HG03097 (cell line): ENCODE measurements at regions not wholly inside any gene's neighbourhood (a gene's known extent, or its start where the extent isn't known, plus 50 kb on each side); places are given as distances from the start of the nearest gene placed in this dataset.
"Not testable (repeated sequence)": the region's sequence is repeated elsewhere in the genome, so short reads cannot be mapped to it uniquely, and the experiment has no call there.

Experiments
- ATAC-seq: cut with Tn5 transposase; IDR thresholded peaks from one replicate; pipeline ENCODE4 v1.9.1; 2021; ENCODE audit not compliant: unreplicated experiment, low FRiP score

GRCh38 chr6:50899306-50899870, 80.7 kb downstream of the TFAP2B start:
- no peak for ATAC-seq

DNA sequence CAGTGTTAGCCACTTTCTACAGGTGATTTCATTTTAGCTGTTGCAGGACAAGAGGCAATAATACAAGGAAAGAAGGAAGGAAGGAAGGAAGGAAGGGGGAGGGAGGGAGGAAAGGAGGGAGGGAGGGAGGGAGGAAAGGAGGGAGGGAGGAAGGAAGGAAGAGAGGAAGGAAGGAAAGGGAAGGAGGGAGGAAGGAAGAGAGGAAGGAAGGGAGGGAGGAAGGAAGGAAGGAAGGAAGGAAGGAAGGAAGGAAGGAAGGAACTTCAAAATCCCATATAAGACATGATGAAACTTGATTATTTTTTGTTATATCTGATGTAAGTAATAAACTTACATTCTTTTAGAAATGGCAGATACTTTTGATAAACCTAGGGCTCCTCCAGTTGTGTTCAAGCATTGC, 83.6 kb downstream of the TFAP2B start:
- ATAC-seq, result no peak

- no peak for ATAC-seq
These were observed 86.6 kb downstream of the TFAP2B start for GRCh38 chr6:50905297-50905696.

DNA sequence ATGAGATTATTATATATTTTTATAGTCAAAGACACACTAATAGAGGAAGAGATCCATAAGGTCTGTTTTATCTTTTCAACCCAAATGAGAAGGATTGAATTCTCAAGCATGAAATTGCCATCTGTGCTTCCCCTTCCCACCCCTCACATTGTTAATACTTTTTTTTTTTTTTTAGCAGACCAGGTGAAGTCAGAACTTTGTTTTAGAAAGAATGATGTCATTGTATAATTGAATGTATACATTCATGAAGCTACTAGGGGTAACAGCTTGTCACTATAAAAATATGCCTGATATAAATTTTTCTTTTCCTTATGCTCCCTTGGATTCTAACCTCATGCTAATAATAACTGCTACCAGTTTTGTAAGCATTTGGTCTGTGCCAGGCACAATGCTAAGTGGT, 88.9 kb downstream of the TFAP2B start:
- ATAC-seq, result no peak

DNA sequence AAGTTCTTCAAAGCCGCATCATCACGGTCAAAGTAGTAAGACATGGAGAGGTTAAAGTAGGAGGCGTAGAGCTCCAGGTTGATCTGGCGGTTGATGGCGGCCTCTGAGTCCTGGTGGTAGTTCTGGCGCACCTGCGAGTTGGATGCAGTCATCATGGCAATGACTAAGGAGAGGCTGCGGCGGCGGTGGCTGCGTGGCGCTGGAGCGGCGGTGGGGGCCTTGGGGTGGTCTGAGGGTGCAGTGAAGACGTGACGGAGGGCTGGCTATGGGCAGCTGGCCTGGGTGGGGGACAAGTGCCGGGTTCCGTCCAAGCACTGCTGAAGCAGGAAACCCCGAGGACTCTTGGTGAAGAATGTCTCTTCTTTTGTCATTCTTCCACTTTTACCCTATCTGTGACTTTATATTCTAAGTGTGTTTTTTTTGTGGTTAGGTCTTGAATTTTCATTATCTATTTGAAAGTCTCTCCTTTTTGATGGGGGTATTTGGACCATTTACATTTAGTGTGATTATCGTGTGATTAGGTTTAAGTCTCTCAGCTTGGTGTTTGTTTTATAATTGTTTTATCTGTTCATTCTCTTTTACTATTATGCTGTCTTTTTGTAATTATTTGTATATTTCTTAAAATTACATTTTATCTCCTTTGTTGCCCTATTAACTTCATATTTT, 94.6 kb downstream of the TFAP2B start:
- ATAC-seq, result no peak

- not testable (repeated sequence) for ATAC-seq
These were observed 102.7 kb downstream of the TFAP2B start for GRCh38 chr6:50921378-50921777.

DNA sequence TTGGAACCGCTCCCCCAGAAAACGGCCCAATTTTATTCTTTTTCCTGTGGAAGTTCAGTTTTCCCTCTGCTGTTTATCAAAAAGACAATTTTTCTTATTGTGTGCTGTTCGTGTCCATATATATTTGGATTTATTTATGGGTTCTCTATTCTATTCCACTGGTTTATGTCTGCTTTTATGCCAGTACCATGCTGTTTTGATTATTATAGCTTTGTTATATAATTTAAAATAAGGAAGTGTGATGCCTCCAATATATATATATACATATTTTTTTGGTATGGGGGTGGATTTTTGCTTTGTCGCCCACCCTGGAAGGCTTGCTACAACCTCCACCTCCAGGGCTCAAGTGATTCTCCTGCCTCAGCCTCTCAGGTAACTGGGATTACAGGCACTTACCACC, 103.3 kb downstream of the TFAP2B start:
- no peak for ATAC-seq

- ATAC-seq, result no peak
These were observed 104.2 kb downstream of the TFAP2B start for GRCh38 chr6:50922579-50923525.

GRCh38 chr6:50924758-50925157, 106.1 kb downstream of the TFAP2B start:
- ATAC-seq, result no peak

- no peak for ATAC-seq
These were observed 106.9 kb downstream of the TFAP2B start for GRCh38 chr6:50925548-50925947.

DNA sequence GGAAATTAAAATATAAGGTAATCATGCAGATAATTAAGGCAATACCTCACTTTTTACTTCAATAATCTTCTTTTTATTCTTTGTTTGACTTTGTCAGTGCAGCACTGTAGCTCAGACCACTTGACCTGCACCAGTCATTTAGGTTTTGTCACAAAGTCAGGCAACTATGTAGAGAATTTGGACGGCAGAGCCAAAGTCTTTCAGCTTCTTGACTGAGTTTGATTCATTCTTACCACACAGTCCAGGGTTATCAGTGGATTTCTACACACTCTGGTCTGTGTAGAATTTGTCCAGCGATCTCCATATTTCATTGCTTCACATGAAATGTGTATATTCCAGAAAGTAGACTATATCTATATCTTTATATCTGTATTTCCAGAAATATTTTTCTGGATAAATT, 107.3 kb downstream of the TFAP2B start:
- ATAC-seq, result no peak

GRCh38 chr6:50927800-50928199, 109.1 kb downstream of the TFAP2B start:
- ATAC-seq, result no peak

DNA sequence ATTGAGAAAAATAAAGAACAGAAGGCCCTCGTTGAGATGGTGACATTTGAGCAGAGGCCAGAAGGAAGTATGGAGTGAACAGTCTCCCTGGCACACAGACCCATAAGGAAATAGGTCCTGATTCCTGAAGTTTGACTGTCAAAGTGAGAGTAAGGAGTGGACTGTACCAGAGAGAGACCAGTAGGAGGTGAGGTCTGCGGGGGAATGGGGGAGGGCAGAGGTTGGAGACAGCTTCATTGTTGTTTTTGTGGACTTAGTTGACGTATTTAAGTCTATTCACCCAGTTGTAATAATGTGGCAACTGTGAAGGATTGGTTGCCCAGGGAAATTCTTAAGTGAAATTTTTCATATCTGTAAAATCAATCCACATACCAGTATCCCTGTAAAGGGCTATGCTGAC, 110.7 kb downstream of the TFAP2B start:
- no peak for ATAC-seq

- ATAC-seq, result no peak
These were observed 116.8 kb downstream of the TFAP2B start for GRCh38 chr6:50935442-50935841.

- no peak for ATAC-seq
These were observed 117.6 kb downstream of the TFAP2B start for GRCh38 chr6:50936277-50936681.

- no peak for ATAC-seq
These were observed 121.3 kb downstream of the TFAP2B start for GRCh38 chr6:50939931-50940330.

DNA sequence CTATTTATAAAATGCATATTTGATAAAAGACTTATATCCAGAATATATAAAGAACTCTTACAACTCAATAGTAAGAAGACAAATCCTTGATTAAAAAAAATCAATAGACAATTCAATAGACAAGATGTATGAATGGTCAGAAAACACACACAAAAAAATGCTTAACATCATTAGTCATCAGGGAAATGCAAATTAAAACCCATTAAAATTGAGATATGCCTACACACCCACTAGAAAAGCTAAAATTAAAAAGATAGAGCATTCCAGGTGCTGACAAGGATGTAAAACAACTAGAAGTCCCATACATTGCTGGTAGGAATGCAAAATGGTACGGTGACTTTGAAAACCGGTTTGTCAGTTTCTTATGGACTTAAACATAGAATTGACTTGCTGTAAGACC, 127.1 kb downstream of the TFAP2B start:
- no peak for ATAC-seq

- no peak for ATAC-seq
These were observed 133.6 kb downstream of the TFAP2B start for GRCh38 chr6:50952092-50952907.

DNA sequence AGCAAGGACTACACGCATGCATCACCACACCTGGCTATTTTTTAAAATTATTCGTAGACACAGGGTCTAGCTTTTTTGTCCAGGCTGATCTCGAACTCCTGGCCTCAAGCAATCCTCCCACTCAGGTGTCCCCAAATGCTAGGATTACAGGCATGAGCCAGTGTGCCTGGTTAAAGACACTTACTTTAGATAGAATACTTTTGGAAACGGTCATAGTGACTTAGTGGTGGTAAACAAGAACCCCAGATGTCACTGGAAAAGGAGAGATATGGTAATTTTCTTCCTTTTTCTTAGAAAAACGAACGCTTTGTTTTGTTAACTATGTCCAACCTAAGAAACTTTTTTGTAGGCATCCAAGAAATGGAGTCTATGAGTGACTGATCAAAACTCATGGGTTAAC, 137.3 kb downstream of the TFAP2B start:
- no peak for ATAC-seq

DNA sequence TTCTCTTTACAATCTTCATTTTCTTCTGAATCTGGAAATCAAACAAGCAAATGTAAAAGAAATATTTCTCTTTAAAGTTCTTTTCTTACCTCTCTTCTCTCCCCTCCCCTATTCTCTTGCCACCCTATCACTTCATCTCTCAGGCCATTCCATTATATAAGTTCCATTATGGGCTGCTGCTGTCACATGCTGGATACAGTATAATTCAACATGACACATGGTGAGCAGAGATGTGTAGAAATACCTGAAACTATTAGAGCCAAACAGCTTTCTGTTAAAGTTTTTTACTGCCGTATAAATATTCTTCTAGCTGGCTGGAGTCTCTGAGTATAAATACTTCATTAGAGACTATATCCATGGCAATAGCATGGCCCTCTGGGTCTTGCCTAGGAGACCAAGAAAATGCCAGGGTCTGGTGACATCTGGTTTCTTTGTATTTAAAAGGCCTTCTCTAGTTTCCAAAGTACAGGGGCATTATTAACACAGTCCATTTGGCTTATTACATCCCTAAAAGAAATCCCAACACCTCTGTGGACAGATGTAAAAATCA, 139.6 kb downstream of the TFAP2B start:
- no peak for ATAC-seq
